HepG2 (cell line): ENCODE measurements at regions not wholly inside any gene's neighbourhood (a gene's known extent, or its start where the extent isn't known, plus 50 kb on each side); places are given as distances from the start of the nearest gene placed in this dataset.

Experiments
- ATAC-seq: fragments of 200-7000 bp; cut with Tn5 transposase; 3 replicates; pipeline ENCODE4 v1.9.1; 2020; ENCODE audit warnings: mild to moderate bottlenecking, moderate library complexity
- BruUV-seq: library from RNA; stranded (reverse); fragments of 400-500 nt; replicated peaks from 2 replicates; lab custom pipeline; 2021; lab: Mats Ljungman, UMichigan
- CTCF ChIA-PET: fragments of 300-600 bp; formaldehyde crosslinking; extraction: SDS; loops from one replicate; lab custom pipeline; 2021; ENCODE audit warnings: low total read pairs, inconsistent platforms, low intra/inter-chr PET ratio; lab: Yijun Ruan, JAX
- POLR2A ChIA-PET: fragments of 350-600 bp; sonication (Branson Sonifier 250); formaldehyde crosslinking; loops from one replicate; lab custom pipeline; 2020; ENCODE audit warnings: antibody characterized with exemption, inconsistent platforms; lab: Yijun Ruan, JAX
- DNase-seq: peaks from one replicate; pipeline ENCODE4 v3.0.0-alpha.2; 2015; ENCODE audit warnings: low spot score
- FAIRE-seq: peaks from 3 replicates; lab custom pipeline; 2011; peaks lifted over from hg19 to GRCh38; lab: Jason Lieb, UNC
- H2AFZ ChIP-seq: one replicate; pipeline ENCODE4 v1.6.1; 2011; ENCODE audit warnings: low read length, inconsistent platforms
- H3K27ac ChIP-seq: fragments of 300-600 bp; 3 replicates; pipeline ENCODE4 v1.8.0; 2011; ENCODE audit warnings: mixed run types, mild to moderate bottlenecking, mixed read lengths, low read length, inconsistent platforms; ENCODE audit not compliant: insufficient read depth; ENCODE audit errors: extremely low read length
- H3K27me3 ChIP-seq, 2 experiments: fragments of 200-600 bp in 1 of 2; 2 replicates in 1 of 2; 3 replicates in 1 of 2; pipeline versions ENCODE4 v1.6.0 to v1.8.0; 2011; ENCODE audit warnings: low read length in 2 of 2, mild to moderate bottlenecking in 2 of 2, moderate library complexity in 2 of 2, inconsistent platforms in 1 of 2; ENCODE audit not compliant: insufficient read depth in 2 of 2, control insufficient read depth in 1 of 2
- H3K36me3 ChIP-seq, 2 experiments: fragments of 200-600 bp in 1 of 2; replicated peaks in 1 of 2; 2 replicates in 1 of 2; 3 replicates in 1 of 2; pipeline versions ENCODE4 v1.5.1 to v1.8.0; 2011; ENCODE audit warnings: low read length in 2 of 2, inconsistent platforms in 1 of 2; ENCODE audit not compliant: insufficient read depth in 2 of 2, control insufficient read depth in 1 of 2
- H3K4me1 ChIP-seq: 2 replicates; pipeline ENCODE4 v1.5.1; 2012; ENCODE audit warnings: low read length, inconsistent platforms; ENCODE audit not compliant: insufficient read depth
- H3K4me2 ChIP-seq: 2 replicates; pipeline ENCODE4 v1.6.0; 2011; ENCODE audit warnings: low read depth, low read length, inconsistent platforms
- H3K4me3 ChIP-seq, 3 experiments: fragments of 200-600 bp in 1 of 3; sonication (generic), shearing (Covaris generic) in 1 of 3; replicated peaks in 1 of 3; 2 replicates each; pipeline ENCODE4 v1.5.1; 2011 to 2016; ENCODE audit warnings: low read length in 3 of 3, inconsistent platforms in 2 of 3, low read depth in 2 of 3, mild to moderate bottlenecking in 2 of 3, control low read depth in 1 of 3, mixed read lengths in 1 of 3; ENCODE audit not compliant: insufficient read depth in 1 of 3
- H3K79me2 ChIP-seq: one replicate; pipeline ENCODE4 v1.6.1; 2011; ENCODE audit warnings: low read length, inconsistent platforms; ENCODE audit not compliant: insufficient read depth
- H3K9ac ChIP-seq: 2 replicates; pipeline ENCODE4 v1.6.0; 2011; ENCODE audit warnings: mild to moderate bottlenecking, low read depth, low read length, inconsistent platforms; ENCODE audit not compliant: insufficient read depth
- H3K9me3 ChIP-seq: 2 replicates; pipeline ENCODE4 v1.5.1; 2012; ENCODE audit warnings: mild to moderate bottlenecking, low read length
- H4K20me1 ChIP-seq: 2 replicates; pipeline ENCODE4 v1.6.0; 2011; ENCODE audit warnings: inconsistent platforms, mild to moderate bottlenecking, low read length, moderate library complexity; ENCODE audit not compliant: insufficient read depth
- CSRNP2 ChIP-seq: sonication (generic); formaldehyde crosslinking; conservative IDR thresholded peaks from 2 replicates; pipeline ENCODE4 v1.8.0; 2022; ENCODE audit warnings: low read depth, missing genetic modification reagents
- ELF1 ChIP-seq: sonication (generic); formaldehyde crosslinking; IDR thresholded peaks from 2 replicates; pipeline ENCODE4 v1.4.0; 2020; ENCODE audit warnings: missing genetic modification reagents
- FOXC1 ChIP-seq: sonication (generic); formaldehyde crosslinking; IDR thresholded peaks from 2 replicates; pipeline ENCODE4 v1.8.0; 2022; ENCODE audit warnings: mild to moderate bottlenecking, missing genetic modification reagents, borderline replicate concordance
- GABPA ChIP-seq, 2 experiments: IDR thresholded peaks; 2 replicates each; pipeline ENCODE4 v1.6.1; 2011 to 2016; ENCODE audit warnings: low read depth in 2 of 2, low read length in 1 of 2, missing biosample characterization in 1 of 2, missing genetic modification characterization in 1 of 2
- HNF4A ChIP-seq: sonication (generic); formaldehyde crosslinking; IDR thresholded peaks from 2 replicates; pipeline ENCODE4 v1.4.0; 2020; ENCODE audit warnings: missing genetic modification reagents
- ISX ChIP-seq: sonication (generic); formaldehyde crosslinking; conservative IDR thresholded peaks from 2 replicates; pipeline ENCODE4 v1.5.0; 2020; ENCODE audit warnings: missing genetic modification reagents
- ZBTB7A ChIP-seq: sonication (generic); formaldehyde crosslinking; IDR thresholded peaks from 2 replicates; pipeline ENCODE4 v1.8.0; 2022; ENCODE audit warnings: mild to moderate bottlenecking, missing genetic modification reagents
- ZFP36L1 ChIP-seq: sonication (generic); formaldehyde crosslinking; IDR thresholded peaks from 2 replicates; pipeline ENCODE4 v1.8.0; 2022; ENCODE audit warnings: mild to moderate bottlenecking, missing genetic modification reagents, moderate library complexity
- ZMYM3 ChIP-seq: sonication (generic); formaldehyde crosslinking; IDR thresholded peaks from 2 replicates; pipeline ENCODE4 v1.5.1; 2020; ENCODE audit warnings: mild to moderate bottlenecking, missing genetic modification reagents
- ZNF282 ChIP-seq: fragments of 450-650 bp; IDR thresholded peaks from 2 replicates; pipeline ENCODE4 v1.6.1; 2018; ENCODE audit not compliant: partially characterized antibody
- ZNF484 ChIP-seq: sonication (generic); formaldehyde crosslinking; IDR thresholded peaks from 2 replicates; pipeline ENCODE4 v1.5.1; 2020; ENCODE audit warnings: mild to moderate bottlenecking, low read depth, missing genetic modification reagents, borderline replicate concordance
- ZNF737 ChIP-seq: sonication (generic); formaldehyde crosslinking; IDR thresholded peaks from 2 replicates; pipeline ENCODE4 v1.5.0; 2020; ENCODE audit warnings: missing genetic modification reagents, mild to moderate bottlenecking, borderline replicate concordance
- ZSCAN30 ChIP-seq: sonication (generic); formaldehyde crosslinking; IDR thresholded peaks from 2 replicates; pipeline ENCODE4 v1.5.0; 2020; ENCODE audit warnings: mild to moderate bottlenecking, missing genetic modification reagents
- ZZZ3 ChIP-seq: sonication (generic); formaldehyde crosslinking; IDR thresholded peaks from 2 replicates; pipeline ENCODE4 v1.4.0; 2020; ENCODE audit warnings: missing genetic modification reagents, mild to moderate bottlenecking, borderline replicate concordance
- WGBS: methylation state at CpG from one replicate; pipeline ENCODE4 v1.1.6; 2017; ENCODE audit warnings: low lambda C conversion rate; 5-methylcytosine and 5-hydroxymethylcytosine counted together
- in situ Hi-C: cut with HindIII; loops from 2 replicates; pipeline ENCODE4 v1.10.0; 2017; ENCODE audit warnings: low pct_unique_long_range_greater_than_20kb; ENCODE audit not compliant: extremely low pct_ligation_motif_present
- intact Hi-C: fragments of 100-400 bp; cut with micrococcal nuclease; formaldehyde crosslinking; loops from one replicate; pipeline ENCODE4 v1.10.0; 2022; ENCODE audit not compliant: unreplicated experiment
- TF ChIP-seq, protein P1 (sequence below): sonication (generic); formaldehyde crosslinking; IDR thresholded peaks from 2 replicates; pipeline ENCODE4 v1.4.0; 2020; ENCODE audit warnings: missing genetic modification reagents

DNA sequence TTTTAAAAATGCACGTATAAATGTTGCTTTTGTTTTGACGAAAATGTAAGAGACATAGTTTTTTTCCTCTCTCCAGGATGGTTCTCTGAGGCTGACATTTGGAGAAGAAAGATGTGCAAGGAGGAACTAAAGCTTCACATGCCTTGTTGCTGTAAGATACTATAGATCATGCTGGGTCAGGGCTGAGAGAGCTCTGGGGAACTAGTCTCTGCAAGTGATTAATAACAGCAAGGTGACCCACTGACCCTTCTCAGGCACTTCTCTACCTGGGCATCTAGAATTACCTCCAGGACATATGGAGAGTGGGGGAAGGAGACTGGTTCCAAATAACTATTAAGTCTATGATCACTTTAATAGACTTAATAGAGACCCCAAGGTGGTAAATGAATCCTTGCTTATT lies 246.0 kb downstream of the KBTBD8 start:
- no peak for DNase-seq
- H3K36me3 ChIP-seq: no peaks in the 10 kb centered on the region
- H3K79me2 ChIP-seq: no peaks in the 10 kb centered on the region
- H3K4me3 ChIP-seq: no peak overlapping the region
- in situ Hi-C loops (no loop called here), intact Hi-C loops (no loop called here)
- H3K9ac ChIP-seq: no peak overlapping the region
- H3K4me1 ChIP-seq: no peaks in the 10 kb centered on the region
- WGBS: 4% methylated on average over 2 of the region's 2 CpGs
- ChIA-PET POLR2A (no interaction called here), CTCF (no interaction called here)
- H3K4me2 ChIP-seq: no peak overlapping the region
- no peaks in the 10 kb centered on the region for H3K9me3 ChIP-seq
- ATAC-seq: no peak
- BruUV-seq: no TSS peak
- no peak overlapping the region for H2AFZ ChIP-seq
- FAIRE-seq: no peak
- no peak overlapping the region for H3K27ac ChIP-seq
- H3K27me3 ChIP-seq: 0 out of 5 replicates have a peak, but pooled peaks cover 0 to 3% of the 10 kb centered on the region in 2 experiments
- no peak for TF ChIP-seq ELF1 (CRISPR knock-in tag)
- TF ChIP-seq ZNF282: no peak
- TF ChIP-seq, protein P1, sequence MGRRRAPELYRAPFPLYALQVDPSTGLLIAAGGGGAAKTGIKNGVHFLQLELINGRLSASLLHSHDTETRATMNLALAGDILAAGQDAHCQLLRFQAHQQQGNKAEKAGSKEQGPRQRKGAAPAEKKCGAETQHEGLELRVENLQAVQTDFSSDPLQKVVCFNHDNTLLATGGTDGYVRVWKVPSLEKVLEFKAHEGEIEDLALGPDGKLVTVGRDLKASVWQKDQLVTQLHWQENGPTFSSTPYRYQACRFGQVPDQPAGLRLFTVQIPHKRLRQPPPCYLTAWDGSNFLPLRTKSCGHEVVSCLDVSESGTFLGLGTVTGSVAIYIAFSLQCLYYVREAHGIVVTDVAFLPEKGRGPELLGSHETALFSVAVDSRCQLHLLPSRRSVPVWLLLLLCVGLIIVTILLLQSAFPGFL (CRISPR knock-in tag): no peak
- no peak for TF ChIP-seq FOXC1
- TF ChIP-seq ZBTB7A: no peak
- no peak for TF ChIP-seq HNF4A (CRISPR knock-in tag)
- no peak for TF ChIP-seq GABPA (IDR thresholded peaks at IDR 0.05; ENCODE audit: low read depth, low read length)
- TF ChIP-seq GABPA (CRISPR knock-in tag; IDR thresholded peaks at IDR 0.05; ENCODE audit: low read depth): no peak
- no peak for TF ChIP-seq ZSCAN30 (CRISPR knock-in tag)
- TF ChIP-seq ZFP36L1 (CRISPR knock-in tag): no peak
- no peak for TF ChIP-seq ZNF737
- TF ChIP-seq ZZZ3: no peak
- TF ChIP-seq ZMYM3 (CRISPR knock-in tag): no peak
- TF ChIP-seq CSRNP2 (CRISPR knock-in tag): no peak
- no peak for TF ChIP-seq ZNF484 (CRISPR knock-in tag)
- TF ChIP-seq ISX (CRISPR knock-in tag): no peak
- no peaks in the 10 kb centered on the region for H4K20me1 ChIP-seq
